Nucleus accumbens (tissue), 56 donors: ENCODE measurements at regions not wholly inside any gene's neighbourhood (a gene's known extent, or its start where the extent isn't known, plus 50 kb on each side); places are given as distances from the start of the nearest gene placed in this dataset.
"Not testable (repeated sequence)": the region's sequence is repeated elsewhere in the genome, so short reads cannot be mapped to it uniquely, and the experiment has no call there.

ENCODE experiments used
- DNase-seq, 56 donors: peaks; one replicate each; lab custom pipeline; 2025; lab: John Stamatoyannopoulos, UW

DNA sequence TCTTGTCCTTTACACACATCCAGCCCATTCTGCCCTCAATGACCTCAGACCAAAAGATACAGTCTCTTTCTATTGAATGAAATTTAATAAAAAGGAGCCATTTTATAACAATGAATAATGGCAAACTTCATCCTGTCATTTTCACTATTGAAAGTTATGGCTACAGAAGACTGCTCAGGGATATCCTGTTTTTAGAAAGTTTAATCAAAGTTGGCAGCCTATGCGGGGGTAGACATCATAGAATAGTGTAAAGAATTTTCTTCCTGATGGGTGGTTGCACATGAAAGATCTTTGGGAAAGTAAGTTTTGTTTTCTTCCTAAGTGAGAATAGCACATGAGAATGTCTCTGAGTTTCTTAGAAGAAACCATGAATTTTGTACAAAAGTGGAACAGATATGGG lies 670.4 kb upstream of the CDH6 start:
- no peak for DNase-seq

DNA sequence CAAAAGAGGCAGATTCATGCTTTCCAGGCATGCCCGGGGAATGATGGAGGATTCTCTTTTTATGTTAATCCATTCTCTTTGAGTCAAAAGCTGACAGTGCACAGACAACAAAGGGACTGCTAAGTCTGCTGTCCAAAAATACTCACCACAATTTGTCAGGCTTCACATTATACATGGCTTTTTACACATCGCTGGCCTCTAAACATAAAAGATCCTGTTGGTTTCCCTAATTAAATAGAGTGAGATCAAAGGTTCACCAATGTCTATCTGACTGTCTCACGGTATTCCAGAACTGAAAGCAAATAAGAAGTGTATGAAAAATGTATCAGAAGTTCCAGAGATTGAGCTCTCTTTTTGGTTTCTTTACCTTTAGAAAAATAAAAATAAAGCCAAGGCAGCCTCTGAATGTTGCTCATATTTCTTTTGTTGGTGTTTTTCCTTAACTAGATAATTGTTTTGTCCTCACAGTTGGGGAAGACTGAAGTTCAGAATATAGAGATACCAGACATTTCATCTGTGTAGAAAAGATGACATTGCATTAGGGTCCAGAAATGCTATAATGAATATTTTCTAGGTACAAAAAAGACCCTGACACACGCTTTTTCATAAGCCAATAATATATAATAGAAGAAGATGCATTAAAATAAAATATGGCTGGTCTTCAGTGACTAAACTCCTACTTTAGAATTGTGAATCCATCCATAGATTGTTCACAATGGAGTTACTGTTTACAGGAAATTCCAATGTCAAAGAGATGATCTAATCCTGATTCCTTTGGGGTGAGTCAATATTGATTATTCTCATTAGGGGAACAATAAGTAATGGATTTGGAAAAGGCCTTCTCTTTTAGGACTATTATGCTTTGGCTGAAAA lies 688.2 kb upstream of the CDH6 start:
- DNase-seq = no peak

DNA sequence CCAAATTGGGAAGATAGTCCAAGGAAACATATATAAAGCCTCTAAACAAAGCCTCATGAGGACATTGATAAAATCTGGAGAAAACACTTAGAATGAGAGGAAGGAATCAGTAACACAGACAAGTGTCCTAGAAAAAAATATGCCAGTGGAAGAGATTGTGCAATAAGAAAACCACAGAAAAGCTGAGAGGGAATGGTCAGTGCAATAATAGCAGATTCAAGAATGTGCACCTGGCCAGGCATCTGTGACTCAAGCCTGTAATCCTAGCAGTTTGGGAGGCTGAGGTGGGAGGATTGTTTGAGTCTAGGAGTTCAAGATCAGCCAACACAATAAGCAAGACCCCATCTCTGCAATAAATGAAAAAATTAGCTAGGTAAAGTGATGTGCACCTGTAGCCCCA lies 691.2 kb upstream of the CDH6 start:
- DNase-seq = no peak

GRCh38 chr5:30501065-30501464 lies 692.4 kb upstream of the CDH6 start:
- no peak for DNase-seq

DNA sequence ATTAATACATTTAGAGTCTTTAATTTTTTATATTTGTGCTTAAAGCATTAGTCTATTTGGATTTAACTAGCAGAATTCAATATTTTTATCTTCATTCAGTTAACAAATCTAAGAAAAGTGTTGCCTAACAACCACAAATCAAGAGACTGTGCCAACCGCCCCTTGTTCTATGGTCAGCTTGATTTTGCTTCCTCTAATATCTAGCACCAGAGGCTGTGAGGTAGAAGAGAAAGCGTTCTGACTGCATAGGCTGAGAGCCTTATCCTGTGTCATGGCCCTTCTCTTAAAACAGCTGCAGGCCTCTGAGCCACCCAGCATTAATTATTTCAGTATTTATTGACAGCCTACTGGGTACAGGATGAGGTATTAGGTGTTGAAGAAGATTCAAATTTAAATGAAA lies 693.0 kb upstream of the CDH6 start:
- no peak for DNase-seq

DNA sequence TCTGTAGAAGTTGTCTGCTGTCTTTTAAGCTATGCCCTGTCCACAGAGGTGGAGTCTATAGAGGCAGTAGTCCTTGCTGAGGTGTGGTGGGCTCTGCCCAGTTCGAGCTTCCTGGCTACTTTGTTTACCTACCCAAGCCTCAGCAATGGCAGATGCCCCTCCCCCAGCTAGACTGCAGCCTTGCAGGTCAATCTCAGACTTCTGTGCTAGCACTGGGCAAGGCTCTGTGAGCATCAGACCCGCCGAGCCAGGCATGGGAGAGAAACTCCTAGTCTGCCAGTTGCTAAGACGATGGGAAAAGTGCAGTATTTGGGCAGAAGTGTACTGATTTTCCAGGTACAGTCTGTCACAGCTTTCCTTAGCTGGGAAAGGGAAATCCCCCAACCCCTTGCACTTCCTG lies 694.1 kb upstream of the CDH6 start:
- DNase-seq = no peak

DNA sequence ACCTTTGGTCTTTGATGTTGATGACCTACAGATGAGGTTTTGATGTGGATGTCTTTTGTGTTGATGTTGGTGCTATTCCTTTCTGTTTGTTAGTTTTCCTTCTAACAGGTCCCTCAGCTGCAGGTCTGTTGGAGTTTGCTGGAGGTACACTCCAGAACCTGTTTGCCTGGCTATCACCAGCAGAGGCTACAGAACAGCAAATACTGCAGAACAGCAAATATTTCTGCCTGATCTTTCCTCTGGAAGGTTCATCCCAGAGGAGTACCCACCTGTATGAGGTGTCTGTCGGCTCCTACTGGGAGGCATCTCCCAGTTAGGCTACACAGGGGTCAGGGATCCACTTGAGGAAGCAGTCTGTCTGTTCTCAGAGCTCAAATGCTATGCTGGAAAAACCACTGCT lies 694.5 kb upstream of the CDH6 start:
- no peak for DNase-seq

- not testable (repeated sequence) for DNase-seq
Measured at GRCh38 chr5:30498509-30498908, 695.0 kb upstream of the CDH6 start.

GRCh38 chr5:30494113-30494512 lies 699.4 kb upstream of the CDH6 start:
- DNase-seq = not testable (repeated sequence)

GRCh38 chr5:30479104-30479503 lies 714.4 kb upstream of the CDH6 start:
- no peak for DNase-seq

- no peak for DNase-seq
Measured at GRCh38 chr5:30475429-30475828, 718.1 kb upstream of the CDH6 start.

DNA sequence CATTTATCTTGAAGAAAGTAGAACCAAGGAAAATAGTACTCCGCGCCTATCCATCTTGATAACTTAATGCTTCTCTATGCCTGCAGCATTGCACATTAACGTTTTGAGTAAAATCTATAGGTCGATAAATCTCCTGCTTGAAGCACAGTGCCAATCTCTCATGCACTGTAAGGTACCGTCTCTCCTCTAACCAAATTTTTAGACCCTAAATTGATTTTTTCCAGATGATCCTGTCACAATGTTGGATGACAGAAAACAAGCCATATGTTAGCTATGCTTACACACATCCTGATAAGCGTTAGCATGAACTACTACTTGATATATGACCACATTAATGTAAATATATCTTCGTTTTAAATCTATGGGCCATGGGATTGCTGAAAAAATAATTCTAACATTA lies 723.8 kb upstream of the CDH6 start:
- DNase-seq = no peak

GRCh38 chr5:30458681-30459080 lies 734.8 kb upstream of the CDH6 start:
- no peak for DNase-seq

DNA sequence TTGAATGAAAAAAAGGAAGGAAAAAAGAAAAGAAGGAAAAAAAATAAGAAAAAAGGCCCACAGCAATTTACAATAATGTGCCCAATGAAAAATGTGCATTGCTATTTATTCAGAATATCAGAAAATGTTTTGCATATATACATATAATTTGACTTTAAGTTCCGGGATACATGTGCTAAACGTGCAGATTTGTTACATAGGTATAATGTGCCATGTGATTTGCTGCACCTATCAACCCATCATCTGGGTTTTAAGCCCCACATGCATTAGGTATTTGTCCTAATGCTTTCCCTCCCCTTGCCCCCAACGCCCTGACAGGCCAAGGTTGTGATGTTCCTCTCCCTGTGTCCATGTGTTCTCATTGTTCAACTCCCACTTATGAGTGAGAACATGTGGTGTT lies 738.0 kb upstream of the CDH6 start:
- DNase-seq = not testable (repeated sequence)

- DNase-seq = no peak
Measured at GRCh38 chr5:30453168-30453567, 740.3 kb upstream of the CDH6 start.

DNA sequence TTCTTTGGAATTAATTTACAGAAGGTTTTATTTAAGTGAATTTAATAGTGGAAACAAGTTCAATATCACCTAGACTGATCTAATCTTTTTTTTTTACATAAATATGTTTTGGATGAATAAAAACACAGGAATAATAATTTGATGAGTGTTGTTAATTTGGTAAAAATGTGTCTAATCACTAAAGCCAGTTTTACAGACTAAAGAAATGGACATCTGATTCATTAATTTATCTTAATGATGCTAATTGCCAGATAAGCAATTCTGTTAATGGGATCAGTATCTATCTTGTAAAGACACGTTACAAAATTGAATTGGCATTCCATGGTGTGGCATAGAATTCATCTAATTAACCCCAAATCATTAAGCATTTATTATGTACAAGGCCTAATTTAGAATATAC lies 743.3 kb upstream of the CDH6 start:
- no peak for DNase-seq

- no peak for DNase-seq
Measured at GRCh38 chr5:30447431-30447830, 746.1 kb upstream of the CDH6 start.

- DNase-seq = no peak
Measured at GRCh38 chr5:30446456-30446855, 747.0 kb upstream of the CDH6 start.

GRCh38 chr5:30438785-30439184 lies 754.7 kb upstream of the CDH6 start:
- no peak for DNase-seq

DNA sequence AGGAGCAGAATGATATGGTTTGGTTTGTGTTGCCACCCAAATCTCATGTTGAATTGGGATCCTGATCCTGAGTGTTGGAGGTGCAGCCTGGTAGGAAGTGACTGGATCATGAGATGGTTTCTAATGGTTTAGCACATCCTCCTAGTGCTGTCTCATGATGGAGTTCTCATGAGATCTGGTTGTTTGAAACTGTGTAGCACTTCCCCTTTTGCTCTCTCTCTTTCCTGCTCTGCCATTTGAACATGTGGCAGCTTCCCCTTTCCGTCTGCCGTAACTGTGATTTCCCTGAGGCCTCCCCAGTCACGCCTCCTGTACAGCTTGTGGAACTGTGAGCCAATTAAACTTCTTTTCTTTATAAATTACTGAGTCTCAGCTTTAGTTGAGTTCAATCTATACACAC lies 756.8 kb upstream of the CDH6 start:
- no peak for DNase-seq

DNA sequence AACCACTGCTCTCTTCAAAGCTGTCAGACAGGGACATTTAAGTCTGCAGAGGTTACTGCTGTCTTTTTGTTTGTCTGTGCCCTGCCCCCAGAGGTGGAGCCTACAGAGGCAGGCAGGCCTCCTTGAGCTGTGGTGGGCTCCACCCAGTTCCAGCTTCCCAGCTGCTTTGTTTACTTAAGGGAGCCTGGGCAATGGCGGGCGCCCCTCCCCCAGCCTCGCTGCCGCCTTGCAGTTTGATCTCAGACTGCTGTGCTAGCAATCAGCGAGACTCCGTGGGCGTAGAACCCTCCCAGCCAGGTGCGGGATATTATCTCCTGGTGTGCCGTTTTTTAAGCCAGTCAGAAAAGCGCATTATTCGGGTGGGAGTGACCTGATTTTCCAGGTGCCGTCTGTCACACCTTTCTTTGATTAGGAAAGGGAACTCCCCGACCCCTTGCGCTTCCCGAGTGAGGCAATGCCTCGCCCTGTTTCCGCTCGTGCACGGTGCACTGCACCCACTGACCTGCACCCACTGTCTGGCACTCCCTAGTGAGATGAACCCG lies 764.5 kb upstream of the CDH6 start:
- DNase-seq = not testable (repeated sequence)

DNA sequence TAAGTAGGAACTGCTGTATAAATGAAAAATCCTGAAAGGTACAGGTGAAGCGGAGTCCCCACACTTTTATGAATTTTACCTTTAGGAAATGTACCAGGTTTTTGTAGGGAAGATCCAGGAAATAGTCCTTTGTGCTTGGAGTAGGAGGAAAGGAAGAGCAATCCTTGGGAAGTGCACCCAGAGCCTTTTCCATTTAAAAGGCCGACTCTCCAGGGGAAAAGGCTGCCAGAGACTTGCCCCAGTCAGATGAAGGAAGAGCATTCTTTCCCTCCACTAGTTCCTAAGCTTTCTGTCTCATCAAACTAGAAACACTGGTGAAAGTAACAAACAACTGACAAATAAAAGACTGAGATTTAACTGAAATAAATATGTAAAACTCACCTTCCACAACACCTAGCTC lies 779.4 kb upstream of the CDH6 start:
- no peak for DNase-seq
